Hepatocyte (in vitro differentiated cells): ENCODE measurements at regions not wholly inside any gene's neighbourhood (a gene's known extent, or its start where the extent isn't known, plus 50 kb on each side); places are given as distances from the start of the nearest gene placed in this dataset.
A peak's percentile ranks its signal among the peaks of the same experiment; 100 is the strongest.

Experiments
- DNase-seq: peaks from one replicate; pipeline ENCODE4 v3.0.0-alpha.2; 2016; ENCODE audit warnings: low spot score
- H2AFZ ChIP-seq: fragments of 200-600 bp; sonication (generic); 2 replicates; pipeline ENCODE4 v1.6.0; 2016; ENCODE audit warnings: antibody characterized with exemption, mild to moderate bottlenecking
- H3K27ac ChIP-seq: fragments of 200-600 bp; sonication (generic); 2 replicates; pipeline ENCODE4 v1.5.1; 2016; ENCODE audit warnings: mild to moderate bottlenecking
- H3K27me3 ChIP-seq: fragments of 200-600 bp; sonication (generic); 2 replicates; pipeline ENCODE4 v1.6.1; 2016
- H3K36me3 ChIP-seq: fragments of 200-600 bp; sonication (generic); replicated peaks from 2 replicates; pipeline ENCODE4 v1.5.1; 2016; ENCODE audit warnings: low read depth; ENCODE audit not compliant: insufficient read depth
- H3K4me1 ChIP-seq: fragments of 200-600 bp; sonication (generic); 2 replicates; pipeline ENCODE4 v1.5.1; 2016; ENCODE audit warnings: mild to moderate bottlenecking, moderate library complexity; ENCODE audit not compliant: insufficient read depth
- H3K4me2 ChIP-seq: fragments of 200-600 bp; sonication (generic); 2 replicates; pipeline ENCODE4 v1.6.0; 2016
- H3K4me3 ChIP-seq: fragments of 200-600 bp; sonication (generic); 2 replicates; pipeline ENCODE4 v1.5.1; 2016; ENCODE audit warnings: mild to moderate bottlenecking
- H3K79me2 ChIP-seq: fragments of 200-600 bp; sonication (generic); 2 replicates; pipeline ENCODE4 v1.6.0; 2017; ENCODE audit warnings: mild to moderate bottlenecking
- H3K9me2 ChIP-seq: fragments of 200-600 bp; sonication (generic); replicated peaks from 2 replicates; pipeline ENCODE4 v1.6.0; 2017; ENCODE audit warnings: mild to moderate bottlenecking; ENCODE audit not compliant: insufficient read depth
- H3K9me3 ChIP-seq: fragments of 200-600 bp; sonication (generic); 2 replicates; pipeline ENCODE4 v1.5.1; 2016; ENCODE audit warnings: low read depth, mild to moderate bottlenecking
- H4K20me1 ChIP-seq: fragments of 200-600 bp; sonication (generic); 2 replicates; pipeline ENCODE4 v1.6.0; 2016; ENCODE audit warnings: mild to moderate bottlenecking; ENCODE audit not compliant: insufficient read depth, poor library complexity, severe bottlenecking
- EZH2 ChIP-seq: fragments of 200-600 bp; sonication (generic); IDR thresholded peaks from 2 replicates; pipeline ENCODE4 v1.6.1; 2016; ENCODE audit warnings: antibody characterized with exemption, mild to moderate bottlenecking, borderline replicate concordance
- EZH2phosphoT487 ChIP-seq: fragments of 200-600 bp; sonication (generic); IDR thresholded peaks from one replicate; pipeline ENCODE4 v1.6.1; 2018; ENCODE audit warnings: antibody characterized with exemption, mild to moderate bottlenecking, low read depth, moderate library complexity; ENCODE audit not compliant: unreplicated experiment, severe bottlenecking
- WGBS: methylation state at CpG from one replicate; pipeline ENCODE4 v1.1.6; 2016; ENCODE audit warnings: low lambda C conversion rate; ENCODE audit errors: missing lambda C conversion rate; 5-methylcytosine and 5-hydroxymethylcytosine counted together
- TF ChIP-seq, protein P1 (sequence below): fragments of 200-600 bp; sonication (generic); IDR thresholded peaks from 2 replicates; pipeline ENCODE4 v1.5.1; 2016; ENCODE audit warnings: antibody characterized with exemption, mild to moderate bottlenecking; ENCODE audit not compliant: poor library complexity

GRCh38 chr5:74179701-74180100 is 460.8 kb downstream of the ENC1 start:
- Histone ChIP-seq H3K27ac (peak overlapping the region; percentile 9), H3K36me3 (no peaks in the 10 kb centered on the region), H3K9me3 (no peaks in the 10 kb centered on the region), H3K79me2 (no peaks in the 10 kb centered on the region), H3K4me2 (no peak overlapping the region), H3K27me3 (no peaks in the 10 kb centered on the region), H3K4me3 (no peak overlapping the region), H3K4me1 (no peaks in the 10 kb centered on the region), H2AFZ (no peak overlapping the region), H4K20me1 (no peaks in the 10 kb centered on the region), H3K9me2 (no peaks in the 10 kb centered on the region)
- WGBS = 71% methylated on average over 3 of the region's 3 CpGs
- no peak for DNase-seq
- TF ChIP-seq EZH2phosphoT487 = no peak
- TF ChIP-seq, protein P1, sequence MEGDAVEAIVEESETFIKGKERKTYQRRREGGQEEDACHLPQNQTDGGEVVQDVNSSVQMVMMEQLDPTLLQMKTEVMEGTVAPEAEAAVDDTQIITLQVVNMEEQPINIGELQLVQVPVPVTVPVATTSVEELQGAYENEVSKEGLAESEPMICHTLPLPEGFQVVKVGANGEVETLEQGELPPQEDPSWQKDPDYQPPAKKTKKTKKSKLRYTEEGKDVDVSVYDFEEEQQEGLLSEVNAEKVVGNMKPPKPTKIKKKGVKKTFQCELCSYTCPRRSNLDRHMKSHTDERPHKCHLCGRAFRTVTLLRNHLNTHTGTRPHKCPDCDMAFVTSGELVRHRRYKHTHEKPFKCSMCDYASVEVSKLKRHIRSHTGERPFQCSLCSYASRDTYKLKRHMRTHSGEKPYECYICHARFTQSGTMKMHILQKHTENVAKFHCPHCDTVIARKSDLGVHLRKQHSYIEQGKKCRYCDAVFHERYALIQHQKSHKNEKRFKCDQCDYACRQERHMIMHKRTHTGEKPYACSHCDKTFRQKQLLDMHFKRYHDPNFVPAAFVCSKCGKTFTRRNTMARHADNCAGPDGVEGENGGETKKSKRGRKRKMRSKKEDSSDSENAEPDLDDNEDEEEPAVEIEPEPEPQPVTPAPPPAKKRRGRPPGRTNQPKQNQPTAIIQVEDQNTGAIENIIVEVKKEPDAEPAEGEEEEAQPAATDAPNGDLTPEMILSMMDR = no peak
- TF ChIP-seq EZH2 = no peak

- Histone ChIP-seq H3K27me3 (no peaks in the 10 kb centered on the region), H4K20me1 (no peaks in the 10 kb centered on the region), H3K9me3 (no peaks in the 10 kb centered on the region), H2AFZ (no peak overlapping the region), H3K4me3 (no peak overlapping the region), H3K79me2 (no peaks in the 10 kb centered on the region), H3K9me2 (no peaks in the 10 kb centered on the region), H3K4me2 (no peak overlapping the region), H3K27ac (peak overlapping the region; percentile 9), H3K36me3 (no peaks in the 10 kb centered on the region), H3K4me1 (no peaks in the 10 kb centered on the region)
- TF ChIP-seq, protein P1 = no peak
- 72% methylated on average over 2 of the region's 2 CpGs for WGBS
- peak; percentile 41 for DNase-seq
These were observed 461.3 kb downstream of the ENC1 start for GRCh38 chr5:74179179-74179578.

DNA sequence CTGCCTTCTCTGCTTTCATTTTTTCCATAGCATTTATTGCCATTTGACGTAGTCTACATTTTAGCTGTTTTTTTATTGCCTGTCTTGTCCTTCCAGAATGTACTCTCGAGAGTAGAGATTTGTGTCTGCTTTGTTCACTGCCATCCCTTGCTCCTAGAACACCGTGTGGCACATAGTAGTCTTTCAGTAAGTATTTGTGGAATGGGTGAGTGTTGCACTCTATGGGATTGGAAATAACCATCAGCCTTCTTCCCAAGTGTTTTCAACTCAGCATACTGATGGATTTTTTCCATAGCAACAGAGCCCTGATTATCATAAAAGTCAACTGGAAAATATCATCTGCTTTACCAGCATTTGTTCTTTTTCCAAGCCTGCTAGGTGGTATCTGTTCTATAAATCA is 462.6 kb downstream of the ENC1 start:
- Histone ChIP-seq H3K9me3 (no peaks in the 10 kb centered on the region), H3K79me2 (no peaks in the 10 kb centered on the region), H3K4me3 (no peak overlapping the region), H3K4me2 (no peak overlapping the region), H3K9me2 (no peaks in the 10 kb centered on the region), H2AFZ (no peak overlapping the region), H3K4me1 (peaks cover 7% of the 10 kb centered on the region), H3K27ac (no peak overlapping the region), H3K36me3 (no peaks in the 10 kb centered on the region), H3K27me3 (no peaks in the 10 kb centered on the region), H4K20me1 (no peaks in the 10 kb centered on the region)
- 87% methylated on average over 3 of the region's 3 CpGs for WGBS
- TF ChIP-seq EZH2phosphoT487 = no peak
- TF ChIP-seq, protein P1 = no peak
- TF ChIP-seq EZH2 = no peak
- no peak for DNase-seq

GRCh38 chr5:74174366-74174765 is 466.2 kb downstream of the ENC1 start:
- no peaks in the 10 kb centered on the region for H3K36me3 ChIP-seq

More at GRCh38 chr5:74174366-74174765, 466.2 kb downstream of the ENC1 start:
- H3K9me3 ChIP-seq = no peaks in the 10 kb centered on the region
- no peaks in the 10 kb centered on the region for H3K79me2 ChIP-seq
- H3K9me2 ChIP-seq = no peaks in the 10 kb centered on the region
- 100% methylated on average over 1 of the region's 1 CpG for WGBS
- no peaks in the 10 kb centered on the region for H4K20me1 ChIP-seq
- H2AFZ ChIP-seq = no peak overlapping the region
- no peaks in the 10 kb centered on the region for H3K27me3 ChIP-seq
- no peak overlapping the region for H3K4me3 ChIP-seq
- TF ChIP-seq, protein P1 = no peak
- no peak for TF ChIP-seq EZH2
- TF ChIP-seq EZH2phosphoT487 = no peak
- H3K4me1 ChIP-seq = peaks cover 7% of the 10 kb centered on the region
- no peak overlapping the region for H3K27ac ChIP-seq
- DNase-seq = no peak
- no peak overlapping the region for H3K4me2 ChIP-seq
